Activated naive CD8-positive, alpha-beta T cell treated with anti-CD3 and anti-CD28 coated beads, Interleukin-2, amount 50 U/mL, for 24 hours (primary cell): ENCODE measurements at regions not wholly inside any gene's neighbourhood (a gene's known extent, or its start where the extent isn't known, plus 50 kb on each side); places are given as distances from the start of the nearest gene placed in this dataset.
"Not testable (repeated sequence)": the region's sequence is repeated elsewhere in the genome, so short reads cannot be mapped to it uniquely, and the experiment has no call there.

Experiments used
- ATAC-seq: fragments of 150-1000 bp; cut with Tn5 transposase; one replicate; pipeline ENCODE4 v1.10.0; 2021
- DNase-seq: peaks from one replicate; pipeline ENCODE4 v3.0.0; 2021
- H3K27ac Mint-ChIP-seq: one replicate; pipeline ENCODE4 v1.8.0; 2021; ENCODE audit warnings: mild to moderate bottlenecking, mixed read lengths
- H3K27me3 Mint-ChIP-seq: one replicate; pipeline ENCODE4 v1.8.0; 2021; ENCODE audit warnings: mixed read lengths
- H3K36me3 Mint-ChIP-seq: one replicate; pipeline ENCODE4 v1.8.0; 2021; ENCODE audit warnings: low read depth, mixed read lengths
- H3K4me1 Mint-ChIP-seq: one replicate; pipeline ENCODE4 v1.8.0; 2021; ENCODE audit warnings: mixed read lengths
- H3K4me3 Mint-ChIP-seq: one replicate; pipeline ENCODE4 v1.8.0; 2021; ENCODE audit warnings: mild to moderate bottlenecking, moderate library complexity, mixed read lengths
- H3K9me3 Mint-ChIP-seq: one replicate; pipeline ENCODE4 v1.8.0; 2021; ENCODE audit warnings: mixed read lengths

GRCh38 chr3:139136469-139137202 lies 91.9 kb upstream of the PRR23C start:
- no peak overlapping the region for H3K27ac Mint-ChIP-seq
- H3K27me3 Mint-ChIP-seq = no peaks in the 10 kb centered on the region
- H3K4me3 Mint-ChIP-seq = no peak overlapping the region
- H3K9me3 Mint-ChIP-seq = no peaks in the 10 kb centered on the region
- H3K4me1 Mint-ChIP-seq = no peaks in the 10 kb centered on the region
- no peak for ATAC-seq
- H3K36me3 Mint-ChIP-seq = no peaks in the 10 kb centered on the region
- DNase-seq = no peak

GRCh38 chr3:139140553-139140952 lies 95.9 kb upstream of the PRR23C start:
- ATAC-seq (no peak), DNase-seq (no peak)
- Mint-ChIP-seq H3K4me3 (no peak overlapping the region), H3K9me3 (no peaks in the 10 kb centered on the region), H3K27me3 (no peaks in the 10 kb centered on the region), H3K27ac (no peak overlapping the region), H3K36me3 (no peaks in the 10 kb centered on the region), H3K4me1 (no peaks in the 10 kb centered on the region)

GRCh38 chr3:139145980-139146379 lies 101.3 kb upstream of the PRR23C start:
- H3K27me3 Mint-ChIP-seq, H3K9me3 Mint-ChIP-seq, ATAC-seq, H3K36me3 Mint-ChIP-seq, H3K4me3 Mint-ChIP-seq, H3K27ac Mint-ChIP-seq, H3K4me1 Mint-ChIP-seq, DNase-seq: not testable (repeated sequence)

GRCh38 chr3:139151530-139151929 lies 106.8 kb upstream of the PRR23C start:
- ATAC-seq (no peak), DNase-seq (no peak)
- peaks cover 2% of the 10 kb centered on the region for H3K27me3 Mint-ChIP-seq
- no peaks in the 10 kb centered on the region for H3K9me3 Mint-ChIP-seq
- no peak overlapping the region for H3K4me3 Mint-ChIP-seq
- H3K27ac Mint-ChIP-seq = no peak overlapping the region
- no peaks in the 10 kb centered on the region for H3K36me3 Mint-ChIP-seq
- no peaks in the 10 kb centered on the region for H3K4me1 Mint-ChIP-seq

GRCh38 chr3:139153434-139153833 lies 108.7 kb upstream of the PRR23C start:
- H3K27me3 Mint-ChIP-seq, H3K4me3 Mint-ChIP-seq, H3K4me1 Mint-ChIP-seq, DNase-seq, H3K9me3 Mint-ChIP-seq, H3K27ac Mint-ChIP-seq, H3K36me3 Mint-ChIP-seq, ATAC-seq: not testable (repeated sequence)

- Mint-ChIP-seq H3K36me3 (no peaks in the 10 kb centered on the region), H3K27me3 (peaks cover 4% of the 10 kb centered on the region)
- no peak for DNase-seq
These were observed 112.7 kb upstream of the PRR23C start for GRCh38 chr3:139157161-139157932.

GRCh38 chr3:139159356-139159755 lies 114.7 kb upstream of the PRR23C start:
- Mint-ChIP-seq H3K36me3 (no peaks in the 10 kb centered on the region), H3K27ac (no peak overlapping the region), H3K4me1 (no peaks in the 10 kb centered on the region), H3K4me3 (no peak overlapping the region), H3K9me3 (no peaks in the 10 kb centered on the region), H3K27me3 (peaks cover 4% of the 10 kb centered on the region)
- ATAC-seq (no peak), DNase-seq (no peak)

More at GRCh38 chr3:139157161-139157932, 112.7 kb upstream of the PRR23C start:
- no peaks in the 10 kb centered on the region for H3K9me3 Mint-ChIP-seq
- no peaks in the 10 kb centered on the region for H3K4me1 Mint-ChIP-seq
- no peak overlapping the region for H3K27ac Mint-ChIP-seq
- H3K4me3 Mint-ChIP-seq = no peak overlapping the region
- ATAC-seq = no peak

- Mint-ChIP-seq H3K4me3 (no peak overlapping the region), H3K4me1 (peaks cover 4% of the 10 kb centered on the region), H3K9me3 (peaks cover 4% of the 10 kb centered on the region), H3K36me3 (no peaks in the 10 kb centered on the region), H3K27me3 (peaks cover 9% of the 10 kb centered on the region), H3K27ac (no peak overlapping the region)
- ATAC-seq (no peak), DNase-seq (no peak)
These were observed 128.8 kb upstream of the PRR23C start for GRCh38 chr3:139173372-139174108.

GRCh38 chr3:139180489-139180888 lies 135.8 kb upstream of the PRR23C start:
- no peak overlapping the region for H3K4me3 Mint-ChIP-seq
- ATAC-seq = no peak

GRCh38 chr3:139182143-139182542 lies 137.5 kb upstream of the PRR23C start:
- H3K9me3 Mint-ChIP-seq = peaks cover 9% of the 10 kb centered on the region
- H3K27me3 Mint-ChIP-seq = peaks cover 9% of the 10 kb centered on the region
- H3K4me3 Mint-ChIP-seq = no peak overlapping the region
- no peaks in the 10 kb centered on the region for H3K4me1 Mint-ChIP-seq
- ATAC-seq = no peak
- no peaks in the 10 kb centered on the region for H3K36me3 Mint-ChIP-seq
- no peak overlapping the region for H3K27ac Mint-ChIP-seq
- no peak for DNase-seq

More at GRCh38 chr3:139180489-139180888, 135.8 kb upstream of the PRR23C start:
- H3K27ac Mint-ChIP-seq = no peak overlapping the region
- H3K4me1 Mint-ChIP-seq = no peaks in the 10 kb centered on the region
- peaks cover 9% of the 10 kb centered on the region for H3K9me3 Mint-ChIP-seq
- H3K27me3 Mint-ChIP-seq = peaks cover 6% of the 10 kb centered on the region
- no peaks in the 10 kb centered on the region for H3K36me3 Mint-ChIP-seq
- no peak for DNase-seq

- no peaks in the 10 kb centered on the region for H3K36me3 Mint-ChIP-seq
- H3K9me3 Mint-ChIP-seq = peaks cover 9% of the 10 kb centered on the region
- DNase-seq = no peak
- no peak for ATAC-seq
- H3K27me3 Mint-ChIP-seq = peaks cover 9% of the 10 kb centered on the region
- H3K4me3 Mint-ChIP-seq = no peak overlapping the region
- no peak overlapping the region for H3K27ac Mint-ChIP-seq
- H3K4me1 Mint-ChIP-seq = no peaks in the 10 kb centered on the region
These were observed 137.9 kb upstream of the PRR23C start for GRCh38 chr3:139182598-139182997.

GRCh38 chr3:139185527-139185926 lies 140.8 kb upstream of the PRR23C start:
- Mint-ChIP-seq H3K36me3 (no peaks in the 10 kb centered on the region), H3K4me3 (no peak overlapping the region), H3K9me3 (peaks cover 3% of the 10 kb centered on the region), H3K4me1 (no peaks in the 10 kb centered on the region), H3K27ac (no peak overlapping the region), H3K27me3 (peaks cover 7% of the 10 kb centered on the region)
- no peak for ATAC-seq
- no peak for DNase-seq

GRCh38 chr3:139187154-139187553 lies 142.5 kb upstream of the PRR23C start:
- DNase-seq (no peak), ATAC-seq (no peak)
- H3K27me3 Mint-ChIP-seq = peaks cover 7% of the 10 kb centered on the region
- H3K4me3 Mint-ChIP-seq = no peak overlapping the region
- no peaks in the 10 kb centered on the region for H3K4me1 Mint-ChIP-seq
- H3K9me3 Mint-ChIP-seq = no peaks in the 10 kb centered on the region
- H3K36me3 Mint-ChIP-seq = no peaks in the 10 kb centered on the region
- H3K27ac Mint-ChIP-seq = no peak overlapping the region

GRCh38 chr3:139187648-139188047 lies 143.0 kb upstream of the PRR23C start:
- DNase-seq (no peak), ATAC-seq (no peak)
- Mint-ChIP-seq H3K27me3 (peaks cover 7% of the 10 kb centered on the region), H3K9me3 (no peaks in the 10 kb centered on the region), H3K36me3 (no peaks in the 10 kb centered on the region), H3K4me3 (no peak overlapping the region), H3K27ac (no peak overlapping the region), H3K4me1 (no peaks in the 10 kb centered on the region)

GRCh38 chr3:139189943-139190342 lies 145.3 kb upstream of the PRR23C start:
- H3K27me3 Mint-ChIP-seq = peaks cover 5% of the 10 kb centered on the region
- no peak for DNase-seq
- H3K4me1 Mint-ChIP-seq = no peaks in the 10 kb centered on the region
- H3K27ac Mint-ChIP-seq = no peak overlapping the region
- no peak overlapping the region for H3K4me3 Mint-ChIP-seq
- ATAC-seq = no peak
- H3K9me3 Mint-ChIP-seq = peaks cover 1% of the 10 kb centered on the region
- no peaks in the 10 kb centered on the region for H3K36me3 Mint-ChIP-seq
